Lung (tissue), 11 donors: ENCODE measurements at regions not wholly inside any gene's neighbourhood (a gene's known extent, or its start where the extent isn't known, plus 50 kb on each side); places are given as distances from the start of the nearest gene placed in this dataset.

Experiments used
- ATAC-seq: fragments of 200-7000 bp; cut with Tn5 transposase; one replicate; pipeline ENCODE4 v1.9.1; 2020; ENCODE audit warnings: moderate number of reproducible peaks; ENCODE audit not compliant: insufficient read depth, low FRiP score
- DNase-seq, 3 donors: peaks; one replicate each; pipeline ENCODE4 v3.0.0-alpha.2; 2013 to 2017
- H3K27ac ChIP-seq, 2 donors: one replicate each; pipeline ENCODE4 v1.5.1; 2013; ENCODE audit warnings: mild to moderate bottlenecking in 2 of 2, moderate library complexity in 2 of 2, control low read depth in 1 of 2, inconsistent platforms in 1 of 2, low read depth in 1 of 2, low read length in 1 of 2
- H3K27me3 ChIP-seq, 3 donors: one replicate each; pipeline ENCODE4 v1.5.1; 2013; ENCODE audit warnings: low read length in 2 of 3; ENCODE audit not compliant: control insufficient read depth in 3 of 3, insufficient read depth in 3 of 3
- H3K36me3 ChIP-seq, 4 donors: one replicate each; pipeline ENCODE4 v1.5.1; 2013; ENCODE audit warnings: low read length in 4 of 4, mild to moderate bottlenecking in 1 of 4, moderate library complexity in 1 of 4; ENCODE audit not compliant: control insufficient read depth in 4 of 4, insufficient read depth in 4 of 4
- H3K4me1 ChIP-seq, 5 donors: one replicate each; pipeline ENCODE4 v1.5.1; 2013; ENCODE audit warnings: low read length in 5 of 5, mild to moderate bottlenecking in 2 of 5, moderate library complexity in 1 of 5; ENCODE audit not compliant: control insufficient read depth in 5 of 5, insufficient read depth in 5 of 5
- H3K4me3 ChIP-seq: one replicate; pipeline ENCODE4 v1.5.1; 2013; ENCODE audit warnings: mild to moderate bottlenecking, control low read depth, moderate library complexity
- H3K9ac ChIP-seq, 2 donors: one replicate each; pipeline ENCODE4 v1.5.1; 2013; ENCODE audit warnings: low read length in 2 of 2, control low read depth in 1 of 2; ENCODE audit not compliant: insufficient read depth in 1 of 2
- H3K9me3 ChIP-seq, 4 donors: one replicate each; pipeline ENCODE4 v1.5.1; 2013; ENCODE audit warnings: low read length in 3 of 4, mild to moderate bottlenecking in 1 of 4, moderate library complexity in 1 of 4; ENCODE audit not compliant: control insufficient read depth in 4 of 4, insufficient read depth in 3 of 4
- WGBS, 2 donors: extraction: QIAGEN DNeasy Blood & Tissue Kit; methylation state at CpG; one replicate each; pipeline ENCODE4 v1.1.7; 2013; 5-methylcytosine and 5-hydroxymethylcytosine counted together
- TF ChIP-seq, protein P1 (sequence below): IDR thresholded peaks from 2 replicates; pipeline ENCODE4 v1.5.1; 2012; ENCODE audit warnings: mild to moderate bottlenecking; ENCODE audit errors: control extremely low read depth, extremely low read depth
- donor health status: control.
- donor health status: control.
- donor health status: Bipolar disorder and iron deficiency.
- donor health status: healthy.
- donor health status: DM: yes; HTN: yes; CAD: no.

DNA sequence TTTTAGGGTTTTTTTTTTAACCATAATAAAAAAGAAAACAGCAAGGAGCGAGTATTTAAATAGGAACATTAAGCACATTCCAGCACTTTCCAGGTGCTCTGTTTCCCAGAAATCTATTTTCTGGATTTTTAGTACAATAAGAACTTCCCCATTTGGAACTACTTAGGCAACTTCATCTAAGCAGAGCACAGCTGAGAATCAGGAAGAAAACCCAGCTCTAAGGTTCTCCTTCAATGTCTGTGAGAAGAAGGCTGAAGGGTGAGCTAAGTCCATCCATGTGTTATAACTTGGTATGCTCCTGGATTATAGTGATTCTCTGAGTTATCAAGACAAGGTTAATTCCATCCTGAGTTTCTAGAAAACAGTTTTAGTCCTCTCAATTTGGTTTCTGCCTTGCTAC is 181.9 kb downstream of the CYP26A1 start:
- Histone ChIP-seq H3K4me1 (peaks cover 0 to 14% (median 0%) of the 10 kb centered on the region in 5 donors), H3K27me3 (no peaks in the 10 kb centered on the region), H3K27ac (no peak overlapping the region), H3K9ac (no peak overlapping the region), H3K9me3 (peaks cover 0 to 2% (median 0%) of the 10 kb centered on the region in 4 donors), H3K36me3 (no peaks in the 10 kb centered on the region), H3K4me3 (no peak overlapping the region)
- TF ChIP-seq, protein P1, sequence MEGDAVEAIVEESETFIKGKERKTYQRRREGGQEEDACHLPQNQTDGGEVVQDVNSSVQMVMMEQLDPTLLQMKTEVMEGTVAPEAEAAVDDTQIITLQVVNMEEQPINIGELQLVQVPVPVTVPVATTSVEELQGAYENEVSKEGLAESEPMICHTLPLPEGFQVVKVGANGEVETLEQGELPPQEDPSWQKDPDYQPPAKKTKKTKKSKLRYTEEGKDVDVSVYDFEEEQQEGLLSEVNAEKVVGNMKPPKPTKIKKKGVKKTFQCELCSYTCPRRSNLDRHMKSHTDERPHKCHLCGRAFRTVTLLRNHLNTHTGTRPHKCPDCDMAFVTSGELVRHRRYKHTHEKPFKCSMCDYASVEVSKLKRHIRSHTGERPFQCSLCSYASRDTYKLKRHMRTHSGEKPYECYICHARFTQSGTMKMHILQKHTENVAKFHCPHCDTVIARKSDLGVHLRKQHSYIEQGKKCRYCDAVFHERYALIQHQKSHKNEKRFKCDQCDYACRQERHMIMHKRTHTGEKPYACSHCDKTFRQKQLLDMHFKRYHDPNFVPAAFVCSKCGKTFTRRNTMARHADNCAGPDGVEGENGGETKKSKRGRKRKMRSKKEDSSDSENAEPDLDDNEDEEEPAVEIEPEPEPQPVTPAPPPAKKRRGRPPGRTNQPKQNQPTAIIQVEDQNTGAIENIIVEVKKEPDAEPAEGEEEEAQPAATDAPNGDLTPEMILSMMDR = no peak
- 78 to 79% methylated on average over 1 of the region's 1 CpG for WGBS, 2 donors
- ATAC-seq (no peak), DNase-seq (no peak)
